ENCODE measurements at regions not wholly inside any gene's neighbourhood (a gene's known extent, or its start where the extent isn't known, plus 50 kb on each side); places are given as distances from the start of the nearest gene placed in this dataset.
A peak's percentile ranks its signal among the peaks of the same experiment; 100 is the strongest.
"Not testable (repeated sequence)": the region's sequence is repeated elsewhere in the genome, so short reads cannot be mapped to it uniquely, and the experiment has no call there.

- not testable (repeated sequence) for DNase-seq (ENCODE audit: low spot score)
Measured at GRCh38 chr1:222470252-222470805, 77.6 kb downstream of the HHIPL2 start.

GRCh38 chr1:222466150-222466865 lies 81.6 kb downstream of the HHIPL2 start:
- no peak for DNase-seq (ENCODE audit: low spot score)

GRCh38 chr1:222465211-222466041 lies 82.5 kb downstream of the HHIPL2 start:
- peak; percentile 85 for DNase-seq (ENCODE audit: low spot score)

- peak; percentile 59 for DNase-seq (ENCODE audit: low spot score)
Measured at GRCh38 chr1:222464841-222465210, 83.1 kb downstream of the HHIPL2 start.

GRCh38 chr1:222463059-222463730 lies 84.7 kb downstream of the HHIPL2 start:
- DNase-seq (ENCODE audit: low spot score), result no peak

- DNase-seq (ENCODE audit: low spot score), result no peak
Measured at GRCh38 chr1:222462601-222463000, 85.3 kb downstream of the HHIPL2 start.

GRCh38 chr1:222461941-222462340 lies 86.0 kb downstream of the HHIPL2 start:
- no peak for DNase-seq (ENCODE audit: low spot score)

GRCh38 chr1:222459652-222460051 lies 88.3 kb downstream of the HHIPL2 start:
- no peak for DNase-seq (ENCODE audit: low spot score)

- no peak for DNase-seq (ENCODE audit: low spot score)
Measured at GRCh38 chr1:222457513-222457912, 90.4 kb downstream of the HHIPL2 start.

GRCh38 chr1:222457084-222457483 lies 90.8 kb downstream of the HHIPL2 start:
- no peak for DNase-seq (ENCODE audit: low spot score)

- peak; percentile 75 for DNase-seq (ENCODE audit: low spot score)
Measured at GRCh38 chr1:222455188-222455879, 92.6 kb downstream of the HHIPL2 start.

GRCh38 chr1:222454782-222455181 lies 93.1 kb downstream of the HHIPL2 start:
- no peak for DNase-seq (ENCODE audit: low spot score)

- no peak for DNase-seq (ENCODE audit: low spot score)
Measured at GRCh38 chr1:222454186-222454585, 93.7 kb downstream of the HHIPL2 start.

- no peak for DNase-seq (ENCODE audit: low spot score)
Measured at GRCh38 chr1:222452031-222452430, 95.9 kb downstream of the HHIPL2 start.

GRCh38 chr1:222443566-222443965 lies 104.3 kb downstream of the HHIPL2 start:
- no peak for DNase-seq (ENCODE audit: low spot score)

- no peak for DNase-seq (ENCODE audit: low spot score)
Measured at GRCh38 chr1:222441066-222441465, 106.8 kb downstream of the HHIPL2 start.

- DNase-seq (ENCODE audit: low spot score), result no peak
Measured at GRCh38 chr1:222424826-222425225, 123.1 kb downstream of the HHIPL2 start.

- no peak for DNase-seq (ENCODE audit: low spot score)
Measured at GRCh38 chr1:222421380-222421779, 126.5 kb downstream of the HHIPL2 start.

GRCh38 chr1:222420633-222421032 lies 127.3 kb downstream of the HHIPL2 start:
- no peak for DNase-seq (ENCODE audit: low spot score)

- DNase-seq (ENCODE audit: low spot score), result no peak
Measured at GRCh38 chr1:222418654-222419053, 129.2 kb downstream of the HHIPL2 start.

- DNase-seq (ENCODE audit: low spot score), result no peak
Measured at GRCh38 chr1:222417264-222417663, 130.6 kb downstream of the HHIPL2 start.
